HG02938 (cell line): ENCODE measurements at regions not wholly inside any gene's neighbourhood (a gene's known extent, or its start where the extent isn't known, plus 50 kb on each side); places are given as distances from the start of the nearest gene placed in this dataset.
A peak's percentile ranks its signal among the peaks of the same experiment; 100 is the strongest.

Source experiments
- ATAC-seq: cut with Tn5 transposase; IDR thresholded peaks from one replicate; pipeline ENCODE4 v1.9.1; 2021; ENCODE audit warnings: mild to moderate bottlenecking, moderate library complexity; ENCODE audit not compliant: unreplicated experiment

DNA sequence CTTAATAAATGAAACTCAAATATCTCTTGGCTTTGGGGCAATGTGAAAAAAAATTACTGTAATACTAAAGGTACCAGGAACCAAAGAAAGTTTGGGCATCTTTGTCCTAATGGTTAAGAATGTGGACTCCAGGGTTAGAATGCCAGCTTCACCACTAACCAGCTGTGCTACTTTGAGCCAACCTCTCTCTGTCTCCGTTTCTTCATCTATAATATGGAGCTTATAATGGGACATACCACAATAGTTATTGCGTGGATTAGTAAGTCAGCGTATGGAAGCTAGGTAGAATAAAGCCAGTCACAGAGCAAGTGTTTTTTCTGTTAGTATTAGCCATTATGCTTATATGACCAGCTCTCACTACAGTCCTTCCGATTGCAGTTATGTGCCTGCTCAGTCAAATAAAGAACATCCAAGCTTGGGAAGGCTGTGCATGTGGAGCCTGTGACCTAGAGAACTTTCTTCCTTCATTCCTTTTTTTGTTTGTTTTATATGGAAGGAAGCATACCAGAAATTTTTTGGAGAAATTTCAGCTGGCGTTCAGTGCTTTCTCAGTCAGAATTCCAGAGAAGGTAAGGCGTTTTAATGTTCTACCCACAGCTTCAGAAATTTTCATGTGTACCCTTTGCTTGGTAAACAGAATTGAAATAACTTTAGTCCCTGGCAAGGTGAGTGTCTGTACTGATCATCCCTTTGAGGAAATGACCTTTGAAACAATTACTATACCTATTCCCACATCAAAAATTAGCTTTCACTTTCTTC is 114.0 kb upstream of the RND3 start:
- ATAC-seq = no peak

DNA sequence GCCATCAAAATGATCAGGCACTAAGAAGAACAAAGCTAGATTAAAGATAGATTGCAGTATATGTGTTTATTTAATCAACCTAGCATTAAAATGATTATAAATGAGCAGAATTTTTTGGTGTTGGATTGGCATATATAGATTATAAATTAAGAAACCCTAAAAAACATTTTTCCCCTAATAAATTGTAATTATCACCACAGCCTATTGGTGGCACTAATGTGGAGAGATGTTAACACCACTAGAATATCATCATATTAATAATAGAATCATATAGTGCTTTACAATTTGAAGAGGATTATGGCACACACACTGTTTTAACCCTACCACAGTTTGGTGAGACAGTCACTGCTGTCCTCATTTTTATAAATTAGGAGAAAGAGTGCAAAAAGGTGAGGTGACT is 112.4 kb upstream of the RND3 start:
- ATAC-seq = no peak

DNA sequence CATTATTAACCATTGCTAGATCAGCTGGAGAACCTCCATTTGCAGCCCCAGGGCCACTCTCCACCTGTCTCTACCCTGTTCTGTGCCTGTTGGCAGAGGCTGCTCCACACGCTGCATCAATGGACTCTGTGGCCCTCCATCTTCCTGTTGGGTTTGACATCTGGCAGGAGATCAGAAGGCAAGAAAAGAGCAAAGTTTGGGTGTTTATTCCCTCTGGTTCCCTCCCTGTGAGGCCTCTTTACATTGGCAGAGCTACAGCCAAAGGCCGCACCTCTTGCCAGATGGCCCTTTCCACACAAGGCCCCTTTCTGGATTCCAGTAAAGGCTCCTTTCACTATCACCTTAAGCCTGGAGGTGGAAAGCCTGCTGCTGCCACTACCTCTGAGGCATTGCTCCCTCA is 110.9 kb upstream of the RND3 start:
- no peak for ATAC-seq

DNA sequence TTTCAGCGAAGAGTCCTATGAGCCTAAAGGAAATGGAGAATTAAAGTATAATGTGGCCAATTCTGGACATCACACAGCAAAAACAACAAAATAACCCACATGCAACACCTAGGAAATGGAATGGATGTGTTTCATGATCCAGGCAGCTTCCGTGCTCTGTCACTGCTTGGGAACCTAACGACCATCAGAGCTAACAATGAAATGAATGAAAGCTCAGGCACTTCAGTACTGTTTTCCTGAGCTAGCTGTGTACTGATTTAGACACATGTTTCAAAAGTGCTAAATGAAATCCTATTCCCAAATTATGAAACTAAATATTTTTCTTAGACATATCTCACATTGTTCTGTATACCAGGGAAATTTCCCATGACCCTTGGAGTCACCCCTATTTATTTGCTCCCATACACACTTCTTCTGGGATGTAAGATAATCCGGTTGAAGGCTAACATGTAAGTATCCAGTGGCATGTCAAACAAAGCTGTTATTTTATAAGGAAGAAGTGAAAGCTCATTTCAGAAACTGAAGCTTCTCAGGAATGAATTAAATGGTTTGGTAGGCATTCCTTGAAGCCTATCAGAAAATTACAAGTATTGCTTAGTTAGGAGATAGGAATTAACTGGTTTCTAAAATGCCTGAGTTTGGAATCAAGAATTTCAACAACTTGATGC is 108.5 kb upstream of the RND3 start:
- ATAC-seq = no peak

DNA sequence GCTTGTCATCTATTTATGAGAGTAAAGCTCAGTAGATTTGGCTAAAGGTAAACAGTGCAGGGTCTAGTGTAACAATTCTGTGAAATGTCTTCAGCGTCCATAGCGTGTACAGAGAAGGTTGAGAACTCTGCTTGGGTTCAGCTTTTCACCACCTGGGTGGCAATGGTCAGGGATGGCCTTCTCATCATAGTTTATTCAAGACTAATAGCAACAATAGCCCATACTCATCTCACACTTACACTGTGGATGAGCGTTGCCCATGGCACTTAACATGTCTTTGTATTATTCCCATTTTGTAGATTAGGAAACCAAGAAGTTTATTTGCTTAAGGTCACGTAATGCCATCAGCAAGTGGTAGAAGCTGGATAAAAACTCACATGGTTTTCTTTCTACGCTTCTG is 106.8 kb upstream of the RND3 start:
- ATAC-seq = no peak

DNA sequence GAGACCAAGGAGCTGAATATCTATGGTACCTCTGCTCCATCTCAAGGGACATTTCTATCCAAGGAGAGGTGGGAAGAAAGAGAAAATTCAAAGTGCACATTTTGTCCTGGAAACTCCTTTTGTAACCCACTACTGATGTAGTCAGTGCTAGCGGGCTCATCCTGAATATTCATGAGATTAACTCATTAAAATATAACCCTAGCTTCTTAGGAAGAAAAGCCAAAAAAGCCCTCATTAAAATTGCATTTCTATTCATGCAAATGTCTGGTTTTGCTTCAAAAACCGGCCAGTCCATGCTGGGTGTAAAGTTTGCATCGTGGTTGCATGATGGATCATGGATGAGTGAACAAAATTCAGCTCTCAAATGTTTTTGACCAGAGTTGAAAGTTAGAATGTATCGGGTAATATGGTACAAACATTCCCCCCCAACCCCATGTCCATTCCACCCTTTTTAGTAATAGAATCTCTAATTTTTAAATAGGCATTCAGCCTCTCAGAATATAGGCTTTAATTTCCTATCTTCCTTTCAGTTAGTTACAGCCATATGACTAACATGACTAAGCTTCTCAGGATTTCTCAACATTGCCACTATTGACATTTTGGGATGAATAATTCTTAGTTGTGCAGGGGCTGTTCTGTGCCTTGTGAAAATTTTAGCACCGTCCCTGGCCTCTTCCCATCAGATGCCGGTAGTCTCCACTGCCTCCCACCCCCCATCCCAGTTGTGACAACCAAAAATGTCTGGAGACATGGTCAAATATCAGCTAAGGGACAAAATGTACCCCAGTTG is 104.2 kb upstream of the RND3 start:
- no peak for ATAC-seq

DNA sequence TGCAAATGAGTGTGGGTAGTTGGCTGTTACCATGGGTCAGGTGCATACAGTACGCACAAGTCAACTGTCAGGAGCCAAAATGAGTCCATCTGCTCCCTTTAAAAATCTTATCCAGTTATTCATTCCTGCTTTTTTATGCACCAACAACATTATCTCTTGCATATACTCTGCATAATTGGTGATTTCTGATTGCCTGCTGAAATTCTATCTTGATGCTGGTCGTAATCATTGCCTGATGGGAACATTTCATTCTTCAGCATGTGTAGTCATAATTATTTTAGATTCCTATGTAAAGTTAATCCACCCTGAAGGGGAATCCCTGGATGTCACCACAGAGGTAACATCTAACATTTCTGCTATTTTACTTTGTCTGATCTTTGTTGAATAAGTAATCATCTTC is 102.2 kb upstream of the RND3 start:
- ATAC-seq = no peak

DNA sequence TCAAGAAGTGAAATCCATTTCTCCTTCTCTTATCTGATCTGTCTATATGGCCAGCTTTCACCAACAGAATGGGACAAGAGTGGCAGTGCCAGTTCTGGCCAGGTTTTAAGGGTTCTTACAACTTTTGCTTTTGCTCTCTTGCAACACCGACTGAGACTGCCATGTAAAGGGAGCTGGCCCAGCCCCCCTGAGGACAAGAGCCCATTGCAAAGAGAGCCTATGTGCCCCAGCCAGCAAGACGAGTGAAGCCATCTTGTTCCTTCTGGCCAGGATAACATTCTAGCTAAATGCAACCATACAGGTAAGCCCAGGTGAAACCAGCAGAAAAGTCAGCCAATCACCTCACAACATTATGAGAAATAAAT is 101.0 kb upstream of the RND3 start:
- ATAC-seq = no peak

DNA sequence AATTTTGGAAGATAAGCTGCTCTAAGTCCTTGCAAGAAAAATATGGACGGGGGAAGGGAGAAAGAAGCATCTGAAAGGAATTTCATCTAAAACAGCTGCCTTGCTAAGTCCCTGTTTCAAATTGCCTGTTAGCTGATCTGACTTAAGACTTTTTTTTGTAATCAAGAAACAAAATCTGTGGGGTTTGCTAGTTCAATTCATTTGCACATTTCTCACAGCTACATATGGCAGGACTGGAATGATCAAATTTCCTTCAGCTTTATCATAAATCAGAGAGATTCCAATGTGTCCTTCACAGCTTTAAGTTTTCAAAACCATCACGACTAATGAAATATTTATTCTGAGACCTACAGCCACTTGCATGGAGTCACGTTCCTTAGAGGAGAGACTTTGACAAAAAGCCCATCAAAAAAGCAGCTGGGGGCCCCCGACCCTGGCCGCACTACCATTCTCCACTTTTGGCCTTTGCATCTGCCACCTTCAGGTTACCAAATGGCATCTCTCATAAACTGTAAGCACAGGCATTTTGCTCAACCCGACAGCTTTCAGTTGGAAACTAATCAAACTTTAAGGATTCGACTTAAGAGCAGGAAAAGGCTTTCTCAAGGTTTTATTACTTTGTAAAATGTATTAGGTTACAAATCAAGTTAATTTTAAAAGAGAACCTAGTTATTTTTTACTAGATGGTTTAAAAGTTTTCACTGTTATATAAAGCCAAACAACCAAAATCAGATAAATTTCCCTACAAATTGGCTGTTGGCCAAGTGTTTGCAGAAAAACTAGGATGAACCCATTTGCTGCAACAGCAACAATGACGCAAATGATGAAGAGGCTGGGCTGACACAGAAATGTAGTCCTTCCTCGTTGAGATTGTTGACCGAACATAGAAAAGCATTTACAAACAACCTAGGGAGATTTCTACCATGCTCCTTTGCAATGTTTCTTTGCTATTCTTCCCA is 100.4 kb upstream of the RND3 start:
- no peak for ATAC-seq

DNA sequence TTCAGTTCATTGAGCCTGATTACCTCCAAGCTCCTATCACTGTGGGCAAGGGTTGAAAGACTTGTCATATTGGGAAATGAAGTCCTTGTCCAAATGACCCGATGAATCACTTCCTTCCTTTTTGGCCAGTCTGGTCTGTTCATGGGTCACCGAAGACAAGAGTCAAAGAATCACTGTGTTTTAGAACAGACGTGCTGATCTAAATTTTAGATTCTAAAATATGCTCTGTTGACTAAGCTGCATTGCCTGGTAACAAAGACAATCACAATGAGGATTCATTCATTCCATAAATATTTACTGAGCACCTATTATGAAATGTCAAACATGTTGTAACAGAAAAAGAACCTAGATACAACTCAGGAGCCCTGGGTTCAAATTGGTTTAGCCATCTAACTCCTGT is 99.4 kb upstream of the RND3 start:
- ATAC-seq = no peak

DNA sequence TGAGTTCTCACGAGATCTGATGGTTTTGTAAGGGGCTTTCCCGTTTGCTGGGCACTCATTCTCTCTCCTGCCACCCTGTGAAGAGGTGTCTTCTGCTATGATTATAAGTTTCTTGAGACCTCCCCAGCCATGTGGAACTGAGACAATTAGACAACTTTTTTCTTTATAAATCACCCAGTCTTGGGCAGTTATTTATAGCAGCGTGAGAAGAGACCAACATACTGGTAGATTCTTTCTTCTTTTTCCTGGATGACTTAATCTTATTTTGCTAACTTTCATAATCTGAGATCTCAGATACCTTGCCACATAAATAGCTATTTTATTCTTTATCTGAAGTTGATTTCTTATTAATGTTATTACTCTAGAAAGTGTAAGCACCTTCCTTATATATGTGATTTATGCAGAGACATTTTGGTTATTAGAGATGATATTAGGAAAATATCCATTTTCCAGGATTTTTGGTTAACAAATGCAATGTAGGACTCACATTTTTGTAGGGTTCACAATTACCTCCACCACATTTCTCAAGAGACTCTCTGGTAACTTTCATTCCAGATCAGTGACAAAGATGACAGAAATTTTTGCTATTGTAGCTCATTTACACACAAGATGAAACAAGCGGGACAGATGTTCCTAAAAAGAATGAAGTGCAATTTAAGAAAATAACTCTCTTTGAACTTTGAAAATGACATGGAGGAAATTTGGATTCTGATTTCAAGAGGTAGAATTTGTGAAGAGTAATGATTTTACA is 97.9 kb upstream of the RND3 start:
- ATAC-seq = no peak

DNA sequence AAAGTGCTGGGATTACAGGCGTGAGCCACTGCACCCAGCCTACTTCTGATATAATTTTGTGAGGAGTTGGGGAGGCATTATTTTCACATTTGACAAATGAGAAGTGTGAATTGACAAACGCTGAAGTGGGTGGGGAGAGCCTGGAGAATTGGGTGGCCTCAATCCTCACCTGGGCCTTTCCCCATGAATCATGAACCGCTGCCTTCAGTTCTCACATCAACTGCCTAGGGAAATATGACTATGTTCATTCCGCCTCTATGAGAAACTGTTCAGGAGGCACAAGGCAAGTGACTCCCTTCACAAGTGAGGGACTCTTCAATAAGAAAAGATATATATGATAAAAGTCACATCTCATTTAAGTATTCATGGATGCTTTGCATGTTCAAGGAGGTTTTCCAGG is 96.6 kb upstream of the RND3 start:
- ATAC-seq = no peak

DNA sequence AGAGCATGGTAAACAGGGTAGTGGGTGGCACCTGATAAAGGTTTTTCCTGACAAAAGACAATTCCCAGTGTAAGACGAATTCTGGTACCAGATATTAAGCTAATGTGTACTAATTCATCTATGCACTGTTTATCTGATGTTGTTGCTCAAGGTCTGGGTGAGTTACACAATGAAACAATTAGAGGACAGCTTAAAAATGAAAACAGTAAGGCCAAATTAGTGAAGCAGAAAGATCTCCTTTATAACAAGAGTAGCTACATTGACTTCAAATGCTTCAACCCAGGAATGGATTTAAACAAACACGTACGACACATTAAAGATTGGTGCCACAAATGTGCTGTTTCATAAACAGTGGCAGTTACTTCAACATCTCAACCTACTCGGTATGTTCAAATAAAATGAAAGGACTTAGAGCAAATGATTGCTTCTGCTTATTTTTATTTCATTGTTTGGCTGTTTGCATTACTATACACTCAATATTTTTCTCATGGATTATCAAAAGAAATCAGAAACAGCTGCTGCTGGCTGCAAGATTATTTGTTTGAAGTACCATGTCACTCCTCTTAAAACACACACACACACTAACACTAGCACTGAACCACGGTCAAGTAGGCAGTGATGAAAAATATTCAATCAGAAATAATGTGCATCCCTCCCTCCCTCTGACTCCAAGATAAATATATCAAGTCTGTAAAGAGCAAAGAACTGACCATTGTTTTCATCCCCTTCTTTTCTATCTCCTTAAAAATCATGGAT is 94.4 kb upstream of the RND3 start:
- no peak for ATAC-seq

DNA sequence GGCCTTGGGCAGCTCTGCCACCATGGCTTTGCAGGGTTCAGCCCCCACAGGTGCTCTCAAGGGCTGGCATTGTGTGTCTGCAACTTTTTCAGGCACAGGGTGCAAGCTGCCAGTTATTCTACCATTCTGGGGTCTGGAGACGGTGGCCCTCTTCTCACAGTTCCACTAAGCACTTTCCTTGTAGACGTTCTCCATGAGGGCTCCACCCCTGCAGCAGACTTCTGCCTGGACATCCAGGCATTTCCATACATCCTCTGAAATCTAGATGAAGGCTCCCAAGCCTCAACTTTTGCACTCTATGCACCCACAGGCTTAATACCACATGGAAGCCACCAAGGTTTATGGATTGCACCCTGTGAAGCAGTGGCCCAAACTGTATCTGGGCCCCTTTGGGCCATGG is 91.0 kb upstream of the RND3 start:
- no peak for ATAC-seq

DNA sequence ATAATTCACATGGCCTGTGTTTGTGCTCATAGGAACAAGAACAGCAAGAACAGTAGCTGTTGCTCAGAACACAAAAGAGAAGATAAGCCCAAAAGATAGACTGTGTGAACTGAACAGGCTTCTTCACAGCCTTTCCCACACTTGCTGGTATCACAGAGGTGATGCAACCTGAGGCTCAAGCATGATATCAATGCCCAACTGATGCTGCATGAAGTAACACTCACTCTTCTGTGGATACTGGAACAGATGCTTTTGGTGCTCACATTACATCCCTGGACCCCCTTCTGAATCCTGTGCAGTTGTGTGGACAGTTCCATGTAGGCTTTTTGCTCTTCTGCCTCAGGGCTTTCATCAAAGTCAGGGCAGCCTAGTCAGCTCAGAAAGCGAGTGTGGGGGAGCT is 88.4 kb upstream of the RND3 start:
- ATAC-seq = no peak

DNA sequence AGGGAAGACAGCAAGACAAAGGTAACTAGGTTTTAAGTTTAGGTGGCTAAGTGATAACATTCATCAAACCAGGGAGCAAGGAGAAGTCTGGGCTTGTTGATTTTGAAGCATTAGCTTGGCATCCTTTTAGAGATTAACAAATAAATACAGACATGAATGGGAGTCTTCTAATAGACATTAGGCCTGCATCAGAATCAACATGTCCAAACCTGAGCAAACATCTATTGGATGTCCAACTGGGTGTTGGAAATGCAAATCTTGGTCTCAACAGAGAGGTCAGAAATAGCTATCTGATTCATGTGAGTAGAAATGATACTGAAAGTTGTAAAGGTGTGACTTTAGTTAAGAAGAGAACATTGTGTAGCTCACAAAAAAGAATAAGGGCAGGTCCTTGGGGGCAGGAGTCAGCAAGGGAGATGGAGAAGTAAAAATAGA is 85.5 kb upstream of the RND3 start:
- peak; percentile 94 for ATAC-seq

DNA sequence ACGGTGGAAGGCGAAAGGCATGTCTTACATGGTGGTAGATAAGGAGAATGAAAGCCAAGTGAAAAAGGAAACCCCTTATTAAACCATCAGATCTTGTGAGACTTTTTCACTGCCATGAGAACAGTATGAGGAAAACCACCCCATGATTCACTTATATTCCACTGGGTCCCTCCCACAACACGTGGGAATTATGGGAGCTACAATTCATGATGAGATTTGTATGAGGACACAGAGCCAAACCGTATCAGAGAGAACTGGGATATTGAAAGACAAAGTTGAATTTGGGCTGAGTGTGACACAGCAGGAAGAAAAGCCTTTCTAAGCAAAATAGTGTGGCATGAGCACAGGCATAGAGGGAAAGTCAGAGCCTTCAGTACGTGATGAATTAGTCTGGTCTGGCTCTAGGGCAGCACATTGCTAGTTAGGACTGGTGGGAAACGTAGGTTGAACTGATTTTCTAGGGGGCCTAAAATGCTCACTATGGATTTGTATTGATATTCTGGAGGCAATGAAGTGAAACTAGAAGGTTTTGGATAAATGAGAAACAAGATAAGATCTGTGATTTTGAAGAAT is 84.8 kb upstream of the RND3 start:
- ATAC-seq = no peak

DNA sequence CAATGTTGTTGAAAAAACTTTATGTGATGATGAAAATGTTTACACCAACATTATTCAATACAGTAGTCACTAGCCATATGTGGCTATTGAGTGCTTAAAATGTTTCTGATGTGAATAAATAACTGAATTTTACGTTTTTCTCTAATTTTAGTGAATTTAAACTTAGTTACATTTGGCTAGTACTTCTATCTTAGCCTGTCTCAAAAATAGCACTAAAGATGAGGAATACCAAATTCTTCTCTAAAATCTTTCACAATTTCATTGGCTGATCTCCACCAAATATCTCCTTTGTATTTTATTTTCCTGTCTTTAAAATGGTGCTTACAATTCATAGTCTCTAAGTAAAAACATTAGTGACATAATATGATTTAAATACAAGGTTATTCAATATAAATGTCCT is 83.7 kb upstream of the RND3 start:
- no peak for ATAC-seq

DNA sequence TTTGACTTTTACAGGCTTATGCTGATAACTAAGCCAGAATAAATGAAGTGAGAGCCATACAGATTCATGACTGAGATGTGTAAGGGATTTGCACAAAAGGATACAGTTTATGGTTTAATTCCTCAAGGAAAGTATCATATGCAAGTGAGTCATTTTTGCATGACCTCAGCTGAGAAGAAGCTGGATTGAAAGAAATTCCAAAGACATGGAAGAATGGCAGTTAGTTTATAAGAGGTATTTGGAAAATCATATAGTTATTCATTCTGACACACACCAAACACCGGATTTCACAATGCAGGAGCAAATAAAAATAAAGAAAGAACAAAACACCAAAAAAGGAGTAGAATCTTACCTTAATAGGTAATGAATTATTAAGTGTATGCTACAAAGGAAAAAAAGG is 83.2 kb upstream of the RND3 start:
- no peak for ATAC-seq
